ENCODE measurements at regions not wholly inside any gene's neighbourhood (a gene's known extent, or its start where the extent isn't known, plus 50 kb on each side); places are given as distances from the start of the nearest gene placed in this dataset.

DNA sequence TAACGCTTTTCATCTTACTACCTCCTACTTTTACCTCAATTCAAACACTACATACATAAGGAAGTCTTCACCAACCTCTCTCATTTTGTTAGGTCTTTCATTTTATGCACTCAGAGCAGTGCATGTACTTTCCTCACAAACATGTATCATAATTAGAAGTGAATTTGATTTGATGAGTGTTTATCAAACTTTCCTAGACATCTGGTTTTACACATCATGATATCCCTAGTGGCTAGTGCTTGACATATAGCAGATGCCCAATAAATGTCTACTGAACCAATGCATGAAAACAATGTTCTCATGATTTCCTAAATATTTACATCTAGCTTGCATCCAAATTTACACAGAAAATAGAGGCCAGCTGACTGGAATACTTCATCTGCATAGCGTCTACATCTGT lies 323.4 kb upstream of the KIF2B start:
- H2AFZ ChIP-seq (replicated peaks; ENCODE audit: low read length, poor library complexity), result no peak overlapping the region
- no peaks in the 10 kb centered on the region for H3K4me1 ChIP-seq (ENCODE audit: control insufficient read depth, insufficient read depth, low read length)
- no peaks in the 10 kb centered on the region for H4K20me1 ChIP-seq (ENCODE audit: insufficient read depth, low read length)
- H3K9me1 ChIP-seq (ENCODE audit: insufficient read depth, low read length), result no peaks in the 10 kb centered on the region
- H2AK9ac ChIP-seq (replicated peaks; ENCODE audit: low read depth, low read length, poor library complexity), result no peak overlapping the region
- no peak overlapping the region for H3K4me2 ChIP-seq (ENCODE audit: low read depth, low read length)
- DNase-seq (no peak), ATAC-seq (ENCODE audit: low read depth) (no peak)
- ChIA-PET POLR2A (ENCODE audit: unreplicated experiment) (no interaction called here), CTCF (no interaction called here)
- H3K36me3 ChIP-seq (ENCODE audit: control insufficient read depth, insufficient read depth, low read length), result no peaks in the 10 kb centered on the region
- H4K91ac ChIP-seq (ENCODE audit: insufficient read depth, low read depth, low read length), result no peak overlapping the region
- H4K8ac ChIP-seq (ENCODE audit: low read depth in 2 of 2, low read length in 2 of 2), result no peak overlapping the region
- no peak overlapping the region for H3K23ac ChIP-seq (ENCODE audit: low read depth, low read length)
- H2BK15ac ChIP-seq (ENCODE audit: low read depth, low read length), result no peak overlapping the region
- peaks cover 2% of the 10 kb centered on the region; the same call in 1 of the 2 replicates for H3K9me3 ChIP-seq (ENCODE audit: control insufficient read depth, insufficient read depth, low read length)
- TF ChIP-seq, protein P1, sequence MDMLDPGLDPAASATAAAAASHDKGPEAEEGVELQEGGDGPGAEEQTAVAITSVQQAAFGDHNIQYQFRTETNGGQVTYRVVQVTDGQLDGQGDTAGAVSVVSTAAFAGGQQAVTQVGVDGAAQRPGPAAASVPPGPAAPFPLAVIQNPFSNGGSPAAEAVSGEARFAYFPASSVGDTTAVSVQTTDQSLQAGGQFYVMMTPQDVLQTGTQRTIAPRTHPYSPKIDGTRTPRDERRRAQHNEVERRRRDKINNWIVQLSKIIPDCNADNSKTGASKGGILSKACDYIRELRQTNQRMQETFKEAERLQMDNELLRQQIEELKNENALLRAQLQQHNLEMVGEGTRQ (IDR thresholded peaks at IDR 0.05; ENCODE audit: low read depth, low read length), result no peak
- TF ChIP-seq NFE2L2 (IDR thresholded peaks at IDR 0.05; ENCODE audit: low read depth, low read length), result no peak
- no peak for TF ChIP-seq CEBPB (IDR thresholded peaks at IDR 0.05; ENCODE audit: low read depth, low read length)
- no peak for TF ChIP-seq RAD21 (IDR thresholded peaks at IDR 0.05; ENCODE audit: low read length)
- TF ChIP-seq MAZ (IDR thresholded peaks at IDR 0.05; ENCODE audit: borderline replicate concordance, low read depth, low read length), result no peak
- TF ChIP-seq BHLHE40 (IDR thresholded peaks at IDR 0.05; ENCODE audit: low read depth, low read length), result no peak
- no peak for TF ChIP-seq CHD1 (IDR thresholded peaks at IDR 0.05; ENCODE audit: low read depth, low read length)
- no peak for TF ChIP-seq MAFK (IDR thresholded peaks at IDR 0.05; ENCODE audit: low read depth, low read length)
- TF ChIP-seq RFX5 (IDR thresholded peaks at IDR 0.05; ENCODE audit: low read depth, low read length), result no peak
- TF ChIP-seq RCOR1 (IDR thresholded peaks at IDR 0.05; ENCODE audit: insufficient replicate concordance, low read length), result no peak
- TF ChIP-seq, protein P2, sequence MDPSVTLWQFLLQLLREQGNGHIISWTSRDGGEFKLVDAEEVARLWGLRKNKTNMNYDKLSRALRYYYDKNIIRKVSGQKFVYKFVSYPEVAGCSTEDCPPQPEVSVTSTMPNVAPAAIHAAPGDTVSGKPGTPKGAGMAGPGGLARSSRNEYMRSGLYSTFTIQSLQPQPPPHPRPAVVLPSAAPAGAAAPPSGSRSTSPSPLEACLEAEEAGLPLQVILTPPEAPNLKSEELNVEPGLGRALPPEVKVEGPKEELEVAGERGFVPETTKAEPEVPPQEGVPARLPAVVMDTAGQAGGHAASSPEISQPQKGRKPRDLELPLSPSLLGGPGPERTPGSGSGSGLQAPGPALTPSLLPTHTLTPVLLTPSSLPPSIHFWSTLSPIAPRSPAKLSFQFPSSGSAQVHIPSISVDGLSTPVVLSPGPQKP (IDR thresholded peaks at IDR 0.05; ENCODE audit: borderline replicate concordance, low read depth, low read length), result no peak
- TF ChIP-seq FOS (IDR thresholded peaks at IDR 0.05; ENCODE audit: low read depth, low read length), result no peak
- no peak for TF ChIP-seq POLR2A (IDR thresholded peaks at IDR 0.05; ENCODE audit: low read depth, low read length)
- no peak for TF ChIP-seq SMC3 (IDR thresholded peaks at IDR 0.05; ENCODE audit: low read depth, low read length)
- TF ChIP-seq, protein P3, sequence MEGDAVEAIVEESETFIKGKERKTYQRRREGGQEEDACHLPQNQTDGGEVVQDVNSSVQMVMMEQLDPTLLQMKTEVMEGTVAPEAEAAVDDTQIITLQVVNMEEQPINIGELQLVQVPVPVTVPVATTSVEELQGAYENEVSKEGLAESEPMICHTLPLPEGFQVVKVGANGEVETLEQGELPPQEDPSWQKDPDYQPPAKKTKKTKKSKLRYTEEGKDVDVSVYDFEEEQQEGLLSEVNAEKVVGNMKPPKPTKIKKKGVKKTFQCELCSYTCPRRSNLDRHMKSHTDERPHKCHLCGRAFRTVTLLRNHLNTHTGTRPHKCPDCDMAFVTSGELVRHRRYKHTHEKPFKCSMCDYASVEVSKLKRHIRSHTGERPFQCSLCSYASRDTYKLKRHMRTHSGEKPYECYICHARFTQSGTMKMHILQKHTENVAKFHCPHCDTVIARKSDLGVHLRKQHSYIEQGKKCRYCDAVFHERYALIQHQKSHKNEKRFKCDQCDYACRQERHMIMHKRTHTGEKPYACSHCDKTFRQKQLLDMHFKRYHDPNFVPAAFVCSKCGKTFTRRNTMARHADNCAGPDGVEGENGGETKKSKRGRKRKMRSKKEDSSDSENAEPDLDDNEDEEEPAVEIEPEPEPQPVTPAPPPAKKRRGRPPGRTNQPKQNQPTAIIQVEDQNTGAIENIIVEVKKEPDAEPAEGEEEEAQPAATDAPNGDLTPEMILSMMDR (conservative IDR thresholded peaks at IDR 0.05; ENCODE audit: low read depth, low read length), result no peak
- no peak for TF ChIP-seq MXI1 (IDR thresholded peaks at IDR 0.05; ENCODE audit: borderline replicate concordance, low read depth, low read length)
- H3K27me3 ChIP-seq (ENCODE audit: control insufficient read depth, insufficient read depth, low read length), result no peaks in the 10 kb centered on the region
- no CpG with 5 or more reads among the region's 2 CpGs for WGBS, 2 experiments (ENCODE audit: extremely low coverage in 2 of 2, insufficient read length in 1 of 2)
- intact Hi-C loops (cut with micrococcal nuclease) (no loop called here), dilution Hi-C loops (cut with HindIII; ENCODE audit: low sequenced_read_pairs, unreplicated experiment) (no loop called here), in situ Hi-C loops (cut with MboI; ENCODE audit: low sequenced_read_pairs) (no loop called here)
- no peak overlapping the region for H2BK120ac ChIP-seq (ENCODE audit: low read depth, low read length)
- H3K9ac ChIP-seq (ENCODE audit: low read depth, low read length), result no peak overlapping the region
- H3K4ac ChIP-seq (ENCODE audit: low read depth, low read length), result no peak overlapping the region
- BruUV-seq (replicated peaks), result no TSS peak
- no peak overlapping the region for H3K4me3 ChIP-seq (ENCODE audit: insufficient read depth, low read depth, low read length)
- H4K5ac ChIP-seq (ENCODE audit: low read depth, low read length), result no peak overlapping the region
- H3K14ac ChIP-seq (replicated peaks; ENCODE audit: low read depth, low read length), result no peak overlapping the region
- no peak overlapping the region for H2BK5ac ChIP-seq (ENCODE audit: low read depth, low read length, poor library complexity, severe bottlenecking)
- H3K79me1 ChIP-seq (ENCODE audit: low read depth in 1 of 2, low read length in 2 of 2), result no peaks in the 10 kb centered on the region
- H2AK5ac ChIP-seq (ENCODE audit: low read depth, low read length), result no peak overlapping the region
- H3K56ac ChIP-seq (ENCODE audit: extremely low read depth, insufficient read depth, low read length), result no peak overlapping the region
- no peak overlapping the region for H3K27ac ChIP-seq (ENCODE audit: insufficient read depth, low read length)
- no peak overlapping the region for H2BK20ac ChIP-seq (ENCODE audit: low read depth, low read length)
- H3K18ac ChIP-seq (ENCODE audit: low read depth, low read length), result no peak overlapping the region

Measured in IMR-90 (cell line).